Neural cell (in vitro differentiated cells): ENCODE measurements at regions not wholly inside any gene's neighbourhood (a gene's known extent, or its start where the extent isn't known, plus 50 kb on each side); places are given as distances from the start of the nearest gene placed in this dataset.

ENCODE experiments used
- EP300 ChIP-seq: fragments of 450-650 bp; conservative IDR thresholded peaks from 2 replicates; pipeline ENCODE4 v1.6.1; 2014; ENCODE audit warnings: antibody characterized with exemption, mild to moderate bottlenecking, moderate library complexity; ENCODE audit not compliant: poor library complexity, severe bottlenecking
- EZH2 ChIP-seq: fragments of 200-600, 300-800 bp; shearing (Covaris generic), sonication (generic); IDR thresholded peaks from 2 replicates; pipeline ENCODE4 v1.6.1; 2014; ENCODE audit warnings: antibody characterized with exemption, low read length, borderline replicate concordance, mild to moderate bottlenecking; ENCODE audit not compliant: insufficient read depth, poor library complexity, severe bottlenecking
- POLR2AphosphoS5 ChIP-seq: IDR thresholded peaks from 2 replicates; pipeline ENCODE4 v1.6.1; 2012
- RAD21 ChIP-seq: fragments of 450-650 bp; conservative IDR thresholded peaks from 2 replicates; pipeline ENCODE4 v1.6.1; 2014; ENCODE audit warnings: antibody characterized with exemption, mild to moderate bottlenecking, moderate library complexity
- SMC3 ChIP-seq: fragments of 450-650 bp; conservative IDR thresholded peaks from 2 replicates; pipeline ENCODE4 v1.6.1; 2014; ENCODE audit warnings: antibody characterized with exemption, mild to moderate bottlenecking, moderate library complexity; ENCODE audit not compliant: poor library complexity
- TAF1 ChIP-seq: IDR thresholded peaks from 2 replicates; pipeline ENCODE4 v1.6.1; 2012; ENCODE audit warnings: low read depth
- TF ChIP-seq, protein P1 (sequence below): fragments of 450-650 bp; IDR thresholded peaks from 2 replicates; pipeline ENCODE4 v1.5.1; 2014; ENCODE audit warnings: antibody characterized with exemption, mild to moderate bottlenecking, moderate library complexity; ENCODE audit not compliant: poor library complexity, severe bottlenecking
- TF ChIP-seq, protein P2 (sequence below): IDR thresholded peaks from 2 replicates; pipeline ENCODE4 v1.6.1; 2012; ENCODE audit warnings: borderline replicate concordance

DNA sequence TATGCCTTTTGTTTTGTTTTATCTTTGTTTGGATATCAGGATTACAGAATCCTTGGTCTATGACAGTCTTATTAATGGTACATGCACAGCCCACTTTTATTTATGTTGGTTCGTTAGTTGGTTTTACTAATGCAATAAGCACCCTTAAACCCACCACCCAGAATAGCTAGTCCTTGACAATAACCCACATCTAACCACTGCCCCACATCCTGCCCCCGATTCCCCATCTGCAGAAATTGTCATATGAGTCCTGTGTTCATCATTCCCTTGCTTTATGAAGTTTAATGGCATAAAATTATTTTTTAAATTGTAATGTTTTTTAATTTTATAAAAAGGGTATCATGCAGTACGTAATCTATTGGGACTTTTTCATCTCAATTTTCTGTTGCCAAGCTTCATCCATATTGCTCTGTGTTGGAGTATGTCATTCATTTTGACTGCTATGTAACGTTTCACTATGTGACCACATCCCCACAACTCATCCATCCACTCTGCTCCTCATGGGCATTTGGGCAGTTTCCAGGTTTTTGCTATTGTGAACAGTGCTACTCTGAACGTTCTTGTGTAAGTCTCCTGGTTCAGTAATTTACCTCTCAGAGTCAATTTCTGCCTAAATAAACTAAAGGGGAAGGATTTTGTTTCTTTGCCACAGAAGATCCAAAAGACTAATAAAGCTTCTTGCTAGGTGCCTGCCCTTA lies 150.4 kb downstream of the MRPL14 start:
- TF ChIP-seq, protein P1, sequence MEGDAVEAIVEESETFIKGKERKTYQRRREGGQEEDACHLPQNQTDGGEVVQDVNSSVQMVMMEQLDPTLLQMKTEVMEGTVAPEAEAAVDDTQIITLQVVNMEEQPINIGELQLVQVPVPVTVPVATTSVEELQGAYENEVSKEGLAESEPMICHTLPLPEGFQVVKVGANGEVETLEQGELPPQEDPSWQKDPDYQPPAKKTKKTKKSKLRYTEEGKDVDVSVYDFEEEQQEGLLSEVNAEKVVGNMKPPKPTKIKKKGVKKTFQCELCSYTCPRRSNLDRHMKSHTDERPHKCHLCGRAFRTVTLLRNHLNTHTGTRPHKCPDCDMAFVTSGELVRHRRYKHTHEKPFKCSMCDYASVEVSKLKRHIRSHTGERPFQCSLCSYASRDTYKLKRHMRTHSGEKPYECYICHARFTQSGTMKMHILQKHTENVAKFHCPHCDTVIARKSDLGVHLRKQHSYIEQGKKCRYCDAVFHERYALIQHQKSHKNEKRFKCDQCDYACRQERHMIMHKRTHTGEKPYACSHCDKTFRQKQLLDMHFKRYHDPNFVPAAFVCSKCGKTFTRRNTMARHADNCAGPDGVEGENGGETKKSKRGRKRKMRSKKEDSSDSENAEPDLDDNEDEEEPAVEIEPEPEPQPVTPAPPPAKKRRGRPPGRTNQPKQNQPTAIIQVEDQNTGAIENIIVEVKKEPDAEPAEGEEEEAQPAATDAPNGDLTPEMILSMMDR, result no peak
- TF ChIP-seq SMC3, result no peak
- TF ChIP-seq EZH2, result no peak
- no peak for TF ChIP-seq TAF1
- TF ChIP-seq, protein P2, sequence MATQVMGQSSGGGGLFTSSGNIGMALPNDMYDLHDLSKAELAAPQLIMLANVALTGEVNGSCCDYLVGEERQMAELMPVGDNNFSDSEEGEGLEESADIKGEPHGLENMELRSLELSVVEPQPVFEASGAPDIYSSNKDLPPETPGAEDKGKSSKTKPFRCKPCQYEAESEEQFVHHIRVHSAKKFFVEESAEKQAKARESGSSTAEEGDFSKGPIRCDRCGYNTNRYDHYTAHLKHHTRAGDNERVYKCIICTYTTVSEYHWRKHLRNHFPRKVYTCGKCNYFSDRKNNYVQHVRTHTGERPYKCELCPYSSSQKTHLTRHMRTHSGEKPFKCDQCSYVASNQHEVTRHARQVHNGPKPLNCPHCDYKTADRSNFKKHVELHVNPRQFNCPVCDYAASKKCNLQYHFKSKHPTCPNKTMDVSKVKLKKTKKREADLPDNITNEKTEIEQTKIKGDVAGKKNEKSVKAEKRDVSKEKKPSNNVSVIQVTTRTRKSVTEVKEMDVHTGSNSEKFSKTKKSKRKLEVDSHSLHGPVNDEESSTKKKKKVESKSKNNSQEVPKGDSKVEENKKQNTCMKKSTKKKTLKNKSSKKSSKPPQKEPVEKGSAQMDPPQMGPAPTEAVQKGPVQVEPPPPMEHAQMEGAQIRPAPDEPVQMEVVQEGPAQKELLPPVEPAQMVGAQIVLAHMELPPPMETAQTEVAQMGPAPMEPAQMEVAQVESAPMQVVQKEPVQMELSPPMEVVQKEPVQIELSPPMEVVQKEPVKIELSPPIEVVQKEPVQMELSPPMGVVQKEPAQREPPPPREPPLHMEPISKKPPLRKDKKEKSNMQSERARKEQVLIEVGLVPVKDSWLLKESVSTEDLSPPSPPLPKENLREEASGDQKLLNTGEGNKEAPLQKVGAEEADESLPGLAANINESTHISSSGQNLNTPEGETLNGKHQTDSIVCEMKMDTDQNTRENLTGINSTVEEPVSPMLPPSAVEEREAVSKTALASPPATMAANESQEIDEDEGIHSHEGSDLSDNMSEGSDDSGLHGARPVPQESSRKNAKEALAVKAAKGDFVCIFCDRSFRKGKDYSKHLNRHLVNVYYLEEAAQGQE, result no peak
- no peak for TF ChIP-seq RAD21
- TF ChIP-seq EP300, result no peak
- no peak for TF ChIP-seq POLR2AphosphoS5
